Neural progenitor cell (in vitro differentiated cells): ENCODE measurements at regions not wholly inside any gene's neighbourhood (a gene's known extent, or its start where the extent isn't known, plus 50 kb on each side); places are given as distances from the start of the nearest gene placed in this dataset.
A peak's percentile ranks its signal among the peaks of the same experiment; 100 is the strongest.

Experiments
- DNase-seq: peaks from one replicate; pipeline ENCODE4 v3.0.0-alpha.2; 2016; ENCODE audit warnings: low spot score
- H2AFZ ChIP-seq: fragments of 200-600 bp; sonication (generic); replicated peaks from 2 replicates; pipeline ENCODE4 v1.6.1; 2016; ENCODE audit warnings: antibody characterized with exemption
- H3F3A ChIP-seq: fragments of 200-600 bp; sonication (generic); 2 replicates; pipeline ENCODE4 v1.6.1; 2016; ENCODE audit warnings: antibody characterized with exemption, low read depth
- H3K27ac ChIP-seq: fragments of 200-600 bp; sonication (generic); 2 replicates; pipeline ENCODE4 v1.5.1; 2016; ENCODE audit warnings: mild to moderate bottlenecking
- H3K27me3 ChIP-seq: fragments of 200-600 bp; sonication (generic); 2 replicates; pipeline ENCODE4 v1.6.1; 2016; ENCODE audit warnings: mild to moderate bottlenecking, moderate library complexity
- H3K36me3 ChIP-seq: fragments of 200-600 bp; sonication (generic); 2 replicates; pipeline ENCODE4 v1.5.1; 2016
- H3K4me1 ChIP-seq: fragments of 200-600 bp; sonication (generic); 2 replicates; pipeline ENCODE4 v1.6.1; 2016; ENCODE audit warnings: mixed run types
- H3K4me2 ChIP-seq: fragments of 200-600 bp; sonication (generic); 2 replicates; pipeline ENCODE4 v1.6.1; 2016
- H3K4me3 ChIP-seq: fragments of 200-600 bp; sonication (generic); 2 replicates; pipeline ENCODE4 v1.5.1; 2016
- H3K79me2 ChIP-seq: fragments of 200-600 bp; sonication (generic); 2 replicates; pipeline ENCODE4 v1.6.1; 2016; ENCODE audit warnings: low read depth
- H3K9ac ChIP-seq: fragments of 200-600 bp; sonication (generic); 2 replicates; pipeline ENCODE4 v1.6.1; 2016
- H3K9me3 ChIP-seq: fragments of 200-600 bp; sonication (generic); 2 replicates; pipeline ENCODE4 v1.5.1; 2016; ENCODE audit warnings: low read depth
- H4K20me1 ChIP-seq: fragments of 200-600 bp; sonication (generic); 2 replicates; pipeline ENCODE4 v1.6.1; 2016; ENCODE audit warnings: low read depth
- H3K27ac Mint-ChIP-seq: 3 replicates; pipeline ENCODE4 v1.8.0; 2021; ENCODE audit warnings: mixed read lengths
- H3K27me3 Mint-ChIP-seq: 2 replicates; pipeline ENCODE4 v1.8.0; 2022; ENCODE audit warnings: low read depth, mild to moderate bottlenecking, inconsistent platforms, moderate library complexity, mixed read lengths; ENCODE audit not compliant: insufficient read depth
- H3K36me3 Mint-ChIP-seq: 3 replicates; pipeline ENCODE4 v1.8.0; 2021; ENCODE audit warnings: mixed read lengths
- H3K4me1 Mint-ChIP-seq: 3 replicates; pipeline ENCODE4 v1.8.0; 2021; ENCODE audit warnings: mixed read lengths
- H3K4me3 Mint-ChIP-seq: 3 replicates; pipeline ENCODE4 v1.8.0; 2021; ENCODE audit warnings: mild to moderate bottlenecking, moderate library complexity, mixed read lengths
- H3K9me3 Mint-ChIP-seq: 3 replicates; pipeline ENCODE4 v1.8.0; 2020; ENCODE audit warnings: mixed read lengths
- CTCF ChIP-seq: fragments of 200-600 bp; sonication (generic); IDR thresholded peaks from 2 replicates; pipeline ENCODE4 v1.5.1; 2017; ENCODE audit warnings: antibody characterized with exemption, mild to moderate bottlenecking
- EZH2 ChIP-seq: fragments of 200-600 bp; sonication (generic); IDR thresholded peaks from 2 replicates; pipeline ENCODE4 v1.6.1; 2017; ENCODE audit warnings: antibody characterized with exemption, mild to moderate bottlenecking, moderate library complexity
- EZH2phosphoT487 ChIP-seq: fragments of 200-600 bp; sonication (generic); IDR thresholded peaks from 2 replicates; pipeline ENCODE4 v1.6.1; 2017; ENCODE audit warnings: antibody characterized with exemption

GRCh38 chr14:26959972-26960660 lies 362.3 kb upstream of the NOVA1 start:
- H3F3A ChIP-seq = no peaks in the 10 kb centered on the region
- H3K4me3 Mint-ChIP-seq = no peak overlapping the region
- no peak overlapping the region for H3K27ac ChIP-seq
- no peaks in the 10 kb centered on the region for H3K79me2 ChIP-seq
- peak overlapping the region; percentile 24 for H3K4me2 ChIP-seq
- TF ChIP-seq CTCF (no peak), EZH2 (no peak), EZH2phosphoT487 (no peak)
- DNase-seq = peak; percentile 55
- H3K9me3 ChIP-seq = no peaks in the 10 kb centered on the region
- H3K27me3 ChIP-seq = no peaks in the 10 kb centered on the region
- H3K9me3 Mint-ChIP-seq = no peaks in the 10 kb centered on the region
- H3K4me1 Mint-ChIP-seq = peaks cover 19% of the 10 kb centered on the region
- no peaks in the 10 kb centered on the region for H4K20me1 ChIP-seq
- no peaks in the 10 kb centered on the region for H3K36me3 Mint-ChIP-seq
- H3K36me3 ChIP-seq = no peaks in the 10 kb centered on the region
- no peaks in the 10 kb centered on the region for H3K27me3 Mint-ChIP-seq
- H3K9ac ChIP-seq = no peak overlapping the region
- H3K27ac Mint-ChIP-seq = no peak overlapping the region
- H2AFZ ChIP-seq = no peak overlapping the region
- peaks cover 16% of the 10 kb centered on the region for H3K4me1 ChIP-seq
- no peak overlapping the region for H3K4me3 ChIP-seq

- Histone ChIP-seq H3K27ac (no peak overlapping the region), H3K36me3 (no peaks in the 10 kb centered on the region), H3K9ac (no peak overlapping the region), H3K27me3 (no peaks in the 10 kb centered on the region), H3K4me3 (no peak overlapping the region), H3K79me2 (no peaks in the 10 kb centered on the region), H3K9me3 (no peaks in the 10 kb centered on the region), H3F3A (no peaks in the 10 kb centered on the region), H3K4me1 (peaks cover 16% of the 10 kb centered on the region), H2AFZ (peak overlapping the region; percentile 46), H4K20me1 (no peaks in the 10 kb centered on the region), H3K4me2 (no peak overlapping the region)
- H3K4me1 Mint-ChIP-seq = peaks cover 33% of the 10 kb centered on the region
- TF ChIP-seq EZH2phosphoT487 (no peak), EZH2 (no peak), CTCF (no peak)
- no peak overlapping the region for H3K4me3 Mint-ChIP-seq
- H3K36me3 Mint-ChIP-seq = no peaks in the 10 kb centered on the region
- no peak overlapping the region for H3K27ac Mint-ChIP-seq
- DNase-seq = peak; percentile 9
- H3K9me3 Mint-ChIP-seq = no peaks in the 10 kb centered on the region
- no peaks in the 10 kb centered on the region for H3K27me3 Mint-ChIP-seq
Measured at GRCh38 chr14:26963711-26964110, 365.9 kb upstream of the NOVA1 start.

GRCh38 chr14:26965490-26965889 lies 367.7 kb upstream of the NOVA1 start:
- DNase-seq = no peak
- H3K4me1 Mint-ChIP-seq = peaks cover 25% of the 10 kb centered on the region
- no peak overlapping the region for H2AFZ ChIP-seq

More at GRCh38 chr14:26965490-26965889, 367.7 kb upstream of the NOVA1 start:
- no peaks in the 10 kb centered on the region for H3K27me3 Mint-ChIP-seq
- peaks cover 9% of the 10 kb centered on the region for H3K4me1 ChIP-seq
- H4K20me1 ChIP-seq = no peaks in the 10 kb centered on the region
- TF ChIP-seq EZH2 = no peak
- no peak for TF ChIP-seq EZH2phosphoT487
- no peak for TF ChIP-seq CTCF
- H3K27me3 ChIP-seq = no peaks in the 10 kb centered on the region
- H3K27ac Mint-ChIP-seq = peak overlapping the region; percentile 23
- H3K9me3 ChIP-seq = no peaks in the 10 kb centered on the region
- H3K9ac ChIP-seq = no peak overlapping the region
- H3K9me3 Mint-ChIP-seq = peaks cover 3% of the 10 kb centered on the region
- H3K36me3 ChIP-seq = no peaks in the 10 kb centered on the region
- no peak overlapping the region for H3K4me3 Mint-ChIP-seq
- H3K36me3 Mint-ChIP-seq = peaks cover 2% of the 10 kb centered on the region
- no peaks in the 10 kb centered on the region for H3F3A ChIP-seq
- H3K4me3 ChIP-seq = no peak overlapping the region
- no peak overlapping the region for H3K27ac ChIP-seq
- H3K79me2 ChIP-seq = no peaks in the 10 kb centered on the region
- H3K4me2 ChIP-seq = no peak overlapping the region
